Bronchial epithelial cell (primary cell): ENCODE measurements at regions not wholly inside any gene's neighbourhood (a gene's known extent, or its start where the extent isn't known, plus 50 kb on each side); places are given as distances from the start of the nearest gene placed in this dataset.

ENCODE experiments used
- DNase-seq: peaks from one replicate; pipeline ENCODE4 v3.0.0-alpha.2; 2010; ENCODE audit warnings: low read depth
- FAIRE-seq: peaks from 2 replicates; lab custom pipeline; 2011; peaks lifted over from hg19 to GRCh38; lab: Jason Lieb, UNC
- H3K27me3 ChIP-seq: 2 replicates; pipeline ENCODE4 v1.5.1; 2011; ENCODE audit warnings: low read length; ENCODE audit not compliant: control insufficient read depth, insufficient read depth
- H3K36me3 ChIP-seq: 2 replicates; pipeline ENCODE4 v1.5.1; 2011; ENCODE audit warnings: low read length; ENCODE audit not compliant: control insufficient read depth, insufficient read depth
- H3K4me3 ChIP-seq: 2 replicates; pipeline ENCODE4 v1.5.1; 2011; ENCODE audit warnings: mild to moderate bottlenecking, low read depth, low read length, control low read depth
- TF ChIP-seq, protein P1 (sequence below): IDR thresholded peaks from 2 replicates; pipeline ENCODE4 v1.5.1; 2011; ENCODE audit warnings: mild to moderate bottlenecking, moderate library complexity, low read length, control low read depth, inconsistent platforms; ENCODE audit not compliant: insufficient read depth, severe bottlenecking

DNA sequence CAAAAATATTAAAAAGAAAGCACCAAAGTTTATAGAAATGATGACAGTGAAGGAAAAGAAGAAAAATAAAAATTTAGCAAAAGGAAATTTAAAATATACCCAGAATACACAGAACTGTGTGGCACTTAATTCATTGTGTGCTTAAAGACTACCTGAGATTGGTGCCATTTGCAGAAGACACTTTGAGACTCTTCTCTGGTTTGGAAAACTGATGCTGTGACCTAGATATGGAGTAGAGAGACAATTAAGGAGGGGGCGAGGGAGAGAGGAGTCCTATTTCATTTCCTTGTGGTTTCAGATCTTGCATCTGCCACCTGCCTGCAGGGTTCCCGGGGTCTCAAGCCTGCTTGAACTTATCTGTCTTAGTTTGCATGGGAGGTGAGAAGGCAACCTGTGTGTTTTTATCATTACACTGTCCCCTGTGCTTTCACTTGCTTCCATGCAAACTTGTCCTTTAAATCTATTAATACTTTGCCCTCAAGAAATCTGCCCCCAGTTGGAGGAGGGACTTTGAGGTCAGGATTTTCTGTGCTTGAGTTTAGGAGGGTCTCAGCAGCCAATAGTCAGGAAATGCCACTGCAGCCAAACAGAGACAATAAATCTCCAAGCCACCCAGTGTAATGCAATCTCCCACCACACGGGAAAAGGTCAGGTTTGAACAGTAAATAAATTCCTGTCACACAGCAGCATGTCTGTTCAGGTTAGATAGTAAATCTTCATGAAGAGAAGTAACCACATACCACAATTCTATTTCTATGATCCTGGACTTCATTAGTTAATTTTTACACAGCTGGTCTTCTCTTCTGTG lies 119.4 kb downstream of the CAND1 start:
- peak; percentile 52 for FAIRE-seq
- no peak overlapping the region for H3K4me3 ChIP-seq
- no peaks in the 10 kb centered on the region for H3K36me3 ChIP-seq
- TF ChIP-seq, protein P1, sequence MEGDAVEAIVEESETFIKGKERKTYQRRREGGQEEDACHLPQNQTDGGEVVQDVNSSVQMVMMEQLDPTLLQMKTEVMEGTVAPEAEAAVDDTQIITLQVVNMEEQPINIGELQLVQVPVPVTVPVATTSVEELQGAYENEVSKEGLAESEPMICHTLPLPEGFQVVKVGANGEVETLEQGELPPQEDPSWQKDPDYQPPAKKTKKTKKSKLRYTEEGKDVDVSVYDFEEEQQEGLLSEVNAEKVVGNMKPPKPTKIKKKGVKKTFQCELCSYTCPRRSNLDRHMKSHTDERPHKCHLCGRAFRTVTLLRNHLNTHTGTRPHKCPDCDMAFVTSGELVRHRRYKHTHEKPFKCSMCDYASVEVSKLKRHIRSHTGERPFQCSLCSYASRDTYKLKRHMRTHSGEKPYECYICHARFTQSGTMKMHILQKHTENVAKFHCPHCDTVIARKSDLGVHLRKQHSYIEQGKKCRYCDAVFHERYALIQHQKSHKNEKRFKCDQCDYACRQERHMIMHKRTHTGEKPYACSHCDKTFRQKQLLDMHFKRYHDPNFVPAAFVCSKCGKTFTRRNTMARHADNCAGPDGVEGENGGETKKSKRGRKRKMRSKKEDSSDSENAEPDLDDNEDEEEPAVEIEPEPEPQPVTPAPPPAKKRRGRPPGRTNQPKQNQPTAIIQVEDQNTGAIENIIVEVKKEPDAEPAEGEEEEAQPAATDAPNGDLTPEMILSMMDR = peak; percentile 20
- H3K27me3 ChIP-seq = no peaks in the 10 kb centered on the region
- DNase-seq = no peak

DNA sequence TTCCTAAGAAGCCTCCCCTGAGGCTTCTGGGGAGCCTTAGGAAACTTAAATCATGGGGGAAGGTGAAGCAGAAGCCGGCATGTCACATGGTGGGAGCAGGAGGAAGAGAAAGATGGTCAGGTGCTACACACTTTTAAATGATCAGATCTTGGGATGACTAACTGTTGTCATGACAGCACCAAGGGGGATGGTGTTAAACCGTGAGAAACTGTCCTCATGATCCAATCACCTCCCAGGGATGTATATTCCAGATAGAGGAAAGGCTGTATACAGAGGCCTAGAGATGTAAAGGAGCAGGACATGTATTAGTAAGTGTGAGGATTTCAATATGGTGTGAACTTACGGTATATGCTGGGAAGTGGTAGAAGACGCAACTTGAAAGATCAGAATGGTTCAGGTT lies 121.1 kb downstream of the CAND1 start:
- Histone ChIP-seq H3K4me3 (no peak overlapping the region), H3K27me3 (no peaks in the 10 kb centered on the region), H3K36me3 (no peaks in the 10 kb centered on the region)
- peak; percentile 93 for FAIRE-seq
- TF ChIP-seq, protein P1 = no peak
- DNase-seq = no peak

DNA sequence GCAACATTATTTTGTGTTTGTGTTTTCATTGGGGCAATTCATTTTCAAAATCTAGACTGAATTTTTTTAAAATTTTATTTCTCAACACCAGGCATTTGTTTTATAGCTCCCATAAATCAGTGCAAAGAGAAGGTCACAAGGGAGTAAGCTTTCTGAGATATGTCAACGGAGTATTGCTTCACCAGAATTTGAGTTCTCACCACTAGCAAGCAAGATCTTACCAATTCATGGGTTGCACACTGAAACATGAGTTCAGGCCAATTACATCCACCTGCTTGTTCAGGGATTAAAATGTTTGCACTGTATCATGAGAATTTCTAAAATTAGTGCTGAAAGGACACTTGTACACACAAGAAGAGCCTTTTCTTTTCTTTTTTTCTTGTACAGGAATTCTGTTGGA lies 121.9 kb downstream of the CAND1 start:
- no peak for FAIRE-seq

DNA sequence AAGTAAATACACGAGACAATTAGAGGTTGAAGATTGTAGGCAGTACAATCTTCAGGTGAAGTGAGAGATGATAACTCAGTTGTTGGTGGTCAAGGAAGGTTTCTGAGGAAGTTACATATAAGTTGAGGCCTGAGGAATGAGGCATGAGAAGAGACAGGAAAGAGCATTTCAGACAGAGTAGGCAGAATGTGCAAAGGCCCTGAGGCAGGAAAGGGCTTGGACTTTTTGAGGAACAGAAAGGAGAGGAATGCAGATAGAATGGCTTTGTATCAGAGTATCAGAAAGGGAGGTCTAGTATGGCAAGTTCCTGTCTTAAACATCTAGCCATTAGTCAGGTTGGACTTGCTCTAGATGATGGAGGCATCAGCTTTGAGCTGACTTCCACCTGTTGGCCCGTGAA lies 122.5 kb downstream of the CAND1 start:
- Histone ChIP-seq H3K4me3 (no peak overlapping the region), H3K36me3 (no peaks in the 10 kb centered on the region), H3K27me3 (no peaks in the 10 kb centered on the region)
- DNase-seq = no peak
- TF ChIP-seq, protein P1 = no peak
- peak; percentile 36 for FAIRE-seq

More for the DNA sequence above, 121.9 kb downstream of the CAND1 start:
- Histone ChIP-seq H3K27me3 (no peaks in the 10 kb centered on the region), H3K36me3 (no peaks in the 10 kb centered on the region), H3K4me3 (no peak overlapping the region)
- DNase-seq = no peak
- TF ChIP-seq, protein P1 = no peak

DNA sequence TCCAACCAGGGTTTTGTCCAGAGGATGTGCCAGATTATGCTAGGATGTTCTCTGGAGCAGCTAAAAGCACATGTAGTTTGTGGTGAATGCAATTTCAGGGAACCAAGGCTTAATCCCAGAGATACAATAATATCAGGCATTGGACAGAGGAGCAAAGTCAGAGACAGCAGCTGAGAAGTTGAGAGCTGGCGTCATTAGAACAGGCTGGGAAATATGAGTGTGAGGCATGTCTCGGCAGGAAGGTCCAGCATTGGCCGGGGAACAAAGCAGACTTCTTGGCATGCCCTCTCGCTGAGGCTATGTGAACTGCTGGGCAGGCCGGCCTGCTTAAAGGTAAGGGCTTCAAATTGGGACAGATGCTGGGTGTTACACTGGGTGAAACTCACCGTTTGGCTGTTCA lies 125.4 kb downstream of the CAND1 start:
- DNase-seq = peak; percentile 86
- Histone ChIP-seq H3K4me3 (no peak overlapping the region), H3K27me3 (no peaks in the 10 kb centered on the region), H3K36me3 (no peaks in the 10 kb centered on the region)
- peak; percentile 95 for FAIRE-seq
- TF ChIP-seq, protein P1 = peak; percentile 62
